ENCODE measurements at regions not wholly inside any gene's neighbourhood (a gene's known extent, or its start where the extent isn't known, plus 50 kb on each side); places are given as distances from the start of the nearest gene placed in this dataset.

DNA sequence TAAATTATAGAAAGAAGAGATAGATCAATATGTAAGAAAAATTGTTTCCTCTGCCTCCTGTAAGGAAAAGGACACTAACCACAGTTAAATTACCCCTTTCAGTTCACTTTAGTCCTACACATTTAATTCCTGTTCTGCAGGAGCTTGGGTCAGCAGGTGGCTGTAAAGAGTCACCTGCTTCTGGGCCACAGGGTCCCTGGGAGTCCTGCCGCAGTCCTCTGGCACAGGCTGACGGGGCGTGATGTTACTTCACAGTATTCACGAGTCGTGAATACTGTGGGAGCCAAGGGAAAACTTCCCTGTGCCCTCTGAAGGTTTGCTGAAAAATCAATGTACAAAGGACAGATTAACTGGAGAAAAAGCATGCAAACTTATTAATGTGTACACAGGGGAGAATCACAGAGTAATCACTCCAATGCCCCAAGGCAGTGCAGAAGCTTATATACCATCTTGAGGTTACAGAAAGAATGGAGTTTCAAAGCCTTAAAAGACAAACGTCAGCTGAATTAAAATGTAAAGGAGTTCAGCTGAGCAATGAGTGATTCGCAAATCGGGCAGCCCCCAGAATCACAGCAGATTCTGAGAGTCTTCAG, 125.8 kb upstream of the TMTC4 start:
- Histone ChIP-seq H3K9me3 (ENCODE audit: low read depth) (no peaks in the 10 kb centered on the region), H3K36me3 (replicated peaks; ENCODE audit: insufficient read depth, low read depth) (no peaks in the 10 kb centered on the region), H2AFZ (no peak overlapping the region), H3K27ac (no peak overlapping the region), H4K20me1 (ENCODE audit: insufficient read depth, poor library complexity, severe bottlenecking) (no peaks in the 10 kb centered on the region), H3K27me3 (no peaks in the 10 kb centered on the region), H3K4me1 (ENCODE audit: insufficient read depth) (no peaks in the 10 kb centered on the region), H3K9me2 (replicated peaks; ENCODE audit: insufficient read depth) (no peaks in the 10 kb centered on the region), H3K79me2 (no peaks in the 10 kb centered on the region), H3K4me2 (no peak overlapping the region), H3K4me3 (no peak overlapping the region)
- DNase-seq (ENCODE audit: low spot score), result no peak
- WGBS (ENCODE audit: low lambda C conversion rate, missing lambda C conversion rate), result 81% methylated on average over 8 of the region's 8 CpGs
- TF ChIP-seq EZH2phosphoT487 (IDR thresholded peaks at IDR 0.05; ENCODE audit: low read depth, severe bottlenecking, unreplicated experiment) (no peak), EZH2 (IDR thresholded peaks at IDR 0.05; ENCODE audit: borderline replicate concordance) (no peak)
- TF ChIP-seq, protein P1, sequence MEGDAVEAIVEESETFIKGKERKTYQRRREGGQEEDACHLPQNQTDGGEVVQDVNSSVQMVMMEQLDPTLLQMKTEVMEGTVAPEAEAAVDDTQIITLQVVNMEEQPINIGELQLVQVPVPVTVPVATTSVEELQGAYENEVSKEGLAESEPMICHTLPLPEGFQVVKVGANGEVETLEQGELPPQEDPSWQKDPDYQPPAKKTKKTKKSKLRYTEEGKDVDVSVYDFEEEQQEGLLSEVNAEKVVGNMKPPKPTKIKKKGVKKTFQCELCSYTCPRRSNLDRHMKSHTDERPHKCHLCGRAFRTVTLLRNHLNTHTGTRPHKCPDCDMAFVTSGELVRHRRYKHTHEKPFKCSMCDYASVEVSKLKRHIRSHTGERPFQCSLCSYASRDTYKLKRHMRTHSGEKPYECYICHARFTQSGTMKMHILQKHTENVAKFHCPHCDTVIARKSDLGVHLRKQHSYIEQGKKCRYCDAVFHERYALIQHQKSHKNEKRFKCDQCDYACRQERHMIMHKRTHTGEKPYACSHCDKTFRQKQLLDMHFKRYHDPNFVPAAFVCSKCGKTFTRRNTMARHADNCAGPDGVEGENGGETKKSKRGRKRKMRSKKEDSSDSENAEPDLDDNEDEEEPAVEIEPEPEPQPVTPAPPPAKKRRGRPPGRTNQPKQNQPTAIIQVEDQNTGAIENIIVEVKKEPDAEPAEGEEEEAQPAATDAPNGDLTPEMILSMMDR (IDR thresholded peaks at IDR 0.05; ENCODE audit: poor library complexity), result no peak

DNA sequence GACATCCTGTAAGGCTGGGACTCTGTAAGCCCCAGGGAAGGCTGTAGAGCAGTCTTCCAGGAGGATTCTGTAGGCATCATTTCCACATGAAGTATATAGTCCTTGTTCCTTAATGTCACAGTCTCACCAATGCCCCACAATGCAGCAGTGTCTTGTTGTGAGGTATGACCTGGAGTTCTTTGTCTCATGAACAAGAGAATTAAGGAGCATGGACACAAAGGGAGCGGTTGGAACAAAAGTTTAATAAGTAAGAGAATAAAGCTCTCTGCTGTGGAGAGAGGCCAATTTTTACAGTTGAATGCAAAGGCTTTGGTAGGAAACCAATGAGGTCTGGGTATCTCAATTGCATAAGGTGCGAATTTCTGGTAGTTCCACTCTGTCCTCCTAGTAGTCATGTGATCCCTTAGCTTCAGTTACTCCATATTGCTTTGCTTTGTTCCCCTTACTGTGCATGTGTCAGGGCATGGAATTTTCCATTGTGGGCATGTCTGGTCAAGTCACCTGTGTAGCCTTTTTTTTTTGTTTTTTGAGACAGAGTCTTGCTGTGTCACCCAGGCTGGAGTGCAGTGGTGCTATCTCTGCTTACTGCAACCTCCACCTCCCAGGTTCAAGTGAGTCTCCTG, 124.3 kb upstream of the TMTC4 start:
- Histone ChIP-seq H3K4me3 (no peak overlapping the region), H3K9me2 (replicated peaks; ENCODE audit: insufficient read depth) (no peaks in the 10 kb centered on the region), H3K27ac (no peak overlapping the region), H3K9me3 (ENCODE audit: low read depth) (no peaks in the 10 kb centered on the region), H4K20me1 (ENCODE audit: insufficient read depth, poor library complexity, severe bottlenecking) (no peaks in the 10 kb centered on the region), H2AFZ (no peak overlapping the region), H3K36me3 (replicated peaks; ENCODE audit: insufficient read depth, low read depth) (no peaks in the 10 kb centered on the region), H3K79me2 (no peaks in the 10 kb centered on the region), H3K27me3 (no peaks in the 10 kb centered on the region), H3K4me1 (ENCODE audit: insufficient read depth) (no peaks in the 10 kb centered on the region), H3K4me2 (no peak overlapping the region)
- TF ChIP-seq EZH2 (IDR thresholded peaks at IDR 0.05; ENCODE audit: borderline replicate concordance), result no peak
- TF ChIP-seq, protein P1 (IDR thresholded peaks at IDR 0.05; ENCODE audit: poor library complexity), result no peak
- TF ChIP-seq EZH2phosphoT487 (IDR thresholded peaks at IDR 0.05; ENCODE audit: low read depth, severe bottlenecking, unreplicated experiment), result no peak
- 90% methylated on average over 2 of the region's 2 CpGs for WGBS (ENCODE audit: low lambda C conversion rate, missing lambda C conversion rate)
- DNase-seq (ENCODE audit: low spot score), result no peak

DNA sequence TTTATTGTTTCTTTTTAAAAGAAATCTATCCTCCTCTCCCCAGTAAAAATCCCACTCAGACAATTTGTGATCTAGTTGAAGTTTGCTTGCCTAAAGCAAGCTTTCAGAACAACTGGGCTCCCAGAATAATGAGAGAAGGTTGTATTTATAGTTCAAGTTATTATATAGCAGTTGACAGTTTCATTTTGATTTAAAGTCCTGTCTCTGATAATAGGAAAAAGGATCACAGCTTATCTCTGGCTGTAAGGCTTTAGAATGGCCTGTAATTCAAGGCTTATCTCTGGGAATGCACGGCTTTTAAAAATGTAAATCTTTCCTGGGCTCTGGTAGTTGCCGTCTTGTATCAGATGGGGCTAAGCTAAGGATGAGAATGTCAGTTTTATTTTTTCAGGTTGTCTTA, 123.3 kb upstream of the TMTC4 start:
- Histone ChIP-seq H3K27ac (no peak overlapping the region), H3K27me3 (no peaks in the 10 kb centered on the region), H3K9me2 (replicated peaks; ENCODE audit: insufficient read depth) (no peaks in the 10 kb centered on the region), H3K9me3 (ENCODE audit: low read depth) (no peaks in the 10 kb centered on the region), H3K4me1 (ENCODE audit: insufficient read depth) (no peaks in the 10 kb centered on the region), H3K36me3 (replicated peaks; ENCODE audit: insufficient read depth, low read depth) (no peaks in the 10 kb centered on the region), H3K79me2 (no peaks in the 10 kb centered on the region), H4K20me1 (ENCODE audit: insufficient read depth, poor library complexity, severe bottlenecking) (no peaks in the 10 kb centered on the region), H3K4me2 (no peak overlapping the region), H3K4me3 (no peak overlapping the region), H2AFZ (no peak overlapping the region)
- DNase-seq (ENCODE audit: low spot score), result no peak
- whole genome bisulfite sequencing (ENCODE audit: low lambda C conversion rate, missing lambda C conversion rate), result 4% methylated on average over 2 of the region's 2 CpGs
- TF ChIP-seq EZH2 (IDR thresholded peaks at IDR 0.05; ENCODE audit: borderline replicate concordance), result no peak
- TF ChIP-seq EZH2phosphoT487 (IDR thresholded peaks at IDR 0.05; ENCODE audit: low read depth, severe bottlenecking, unreplicated experiment), result no peak
- TF ChIP-seq, protein P1 (IDR thresholded peaks at IDR 0.05; ENCODE audit: poor library complexity), result no peak

Data from hepatocyte (in vitro differentiated cells).